NCI-H1105 (cell line): ENCODE measurements at regions not wholly inside any gene's neighbourhood (a gene's known extent, or its start where the extent isn't known, plus 50 kb on each side); places are given as distances from the start of the nearest gene placed in this dataset.

Source experiments
- DNase-seq: peaks from one replicate; lab custom pipeline; 2025; lab: John Stamatoyannopoulos, UW

GRCh38 chr11:113634940-113635575 is 71.0 kb downstream of the TMPRSS5 start:
- no peak for DNase-seq

- no peak for DNase-seq
Measured at GRCh38 chr11:113632981-113633380, 73.1 kb downstream of the TMPRSS5 start.

GRCh38 chr11:113629562-113629961 is 76.5 kb downstream of the TMPRSS5 start:
- no peak for DNase-seq

- DNase-seq: no peak
Measured at GRCh38 chr11:113628912-113629311, 77.2 kb downstream of the TMPRSS5 start.

GRCh38 chr11:113627946-113628345 is 78.2 kb downstream of the TMPRSS5 start:
- DNase-seq: no peak

- no peak for DNase-seq
Measured at GRCh38 chr11:113627297-113627696, 78.8 kb downstream of the TMPRSS5 start.

GRCh38 chr11:113626736-113627135 is 79.4 kb downstream of the TMPRSS5 start:
- DNase-seq: no peak

- DNase-seq: no peak
Measured at GRCh38 chr11:113623114-113623513, 83.0 kb downstream of the TMPRSS5 start.

- DNase-seq: no peak
Measured at GRCh38 chr11:113618360-113618759, 87.7 kb downstream of the TMPRSS5 start.

- DNase-seq: no peak
Measured at GRCh38 chr11:113615773-113616172, 90.3 kb downstream of the TMPRSS5 start.

- peak; percentile 50 for DNase-seq
Measured at GRCh38 chr11:113615098-113615497, 91.0 kb downstream of the TMPRSS5 start.

GRCh38 chr11:113614097-113614496 is 92.0 kb downstream of the TMPRSS5 start:
- no peak for DNase-seq

- no peak for DNase-seq
Measured at GRCh38 chr11:113613619-113614018, 92.5 kb downstream of the TMPRSS5 start.

GRCh38 chr11:113604186-113604585 is 101.9 kb downstream of the TMPRSS5 start:
- no peak for DNase-seq

GRCh38 chr11:113603277-113604059 is 102.6 kb downstream of the TMPRSS5 start:
- no peak for DNase-seq

GRCh38 chr11:113602483-113602882 is 103.6 kb downstream of the TMPRSS5 start:
- DNase-seq: no peak

GRCh38 chr11:113596658-113597057 is 109.5 kb downstream of the TMPRSS5 start:
- no peak for DNase-seq

GRCh38 chr11:113595810-113596594 is 110.1 kb downstream of the TMPRSS5 start:
- no peak for DNase-seq

- no peak for DNase-seq
Measured at GRCh38 chr11:113593698-113594308, 112.3 kb downstream of the TMPRSS5 start.

GRCh38 chr11:113591117-113591516 is 115.0 kb downstream of the TMPRSS5 start:
- DNase-seq: peak; percentile 85

- no peak for DNase-seq
Measured at GRCh38 chr11:113587308-113587739, 112.1 kb upstream of the DRD2 start.

GRCh38 chr11:113584371-113584770 is 109.2 kb upstream of the DRD2 start:
- DNase-seq: no peak
